ENCODE measurements at regions not wholly inside any gene's neighbourhood (a gene's known extent, or its start where the extent isn't known, plus 50 kb on each side); places are given as distances from the start of the nearest gene placed in this dataset.

- 76% methylated on average over 3 of the region's 3 CpGs for WGBS
- Histone ChIP-seq H2BK120ac (ENCODE audit: low read depth, low read length) (no peak overlapping the region), H3K9me3 (ENCODE audit: control insufficient read depth, low read length) (peaks cover 6% of the 10 kb centered on the region), H2BK12ac (ENCODE audit: low read length in 2 of 2) (no peak overlapping the region), H3K9ac (ENCODE audit: low read length) (no peak overlapping the region), H3K4me2 (ENCODE audit: low read length, poor library complexity, severe bottlenecking) (no peak overlapping the region), H2AFZ (ENCODE audit: low read depth, low read length) (no peak overlapping the region), H3K4me3 (ENCODE audit: insufficient read depth in 1 of 2, low read depth in 1 of 2, low read length in 2 of 2) (no peak overlapping the region), H2BK15ac (ENCODE audit: low read depth, poor library complexity, severe bottlenecking) (no peak overlapping the region), H3K4me1 (ENCODE audit: control insufficient read depth, insufficient read depth, low read depth, low read length) (peaks cover 6% of the 10 kb centered on the region), H3K14ac (ENCODE audit: low read length in 2 of 2) (no peak overlapping the region), H3K4ac (ENCODE audit: low read depth in 1 of 2, low read length in 2 of 2) (no peak overlapping the region), H3K36me3 (ENCODE audit: control insufficient read depth in 1 of 2, insufficient read depth in 2 of 2, low read depth in 1 of 2, low read length in 2 of 2) (no peaks in the 10 kb centered on the region), H2BK5ac (ENCODE audit: low read depth, low read length, poor library complexity, severe bottlenecking) (no peak overlapping the region), H2AK5ac (ENCODE audit: low read length, severe bottlenecking) (no peak overlapping the region), H3K27me3 (ENCODE audit: control insufficient read depth in 1 of 2, insufficient read depth in 1 of 2, low read length in 2 of 2) (no peaks in the 10 kb centered on the region), H4K91ac (ENCODE audit: low read length) (no peak overlapping the region), H3K79me1 (replicated peaks; ENCODE audit: low read length, poor library complexity, severe bottlenecking) (no peaks in the 10 kb centered on the region), H4K8ac (ENCODE audit: low read length) (no peak overlapping the region), H3K23ac (ENCODE audit: low read length in 2 of 2) (no peak overlapping the region), H3K27ac (ENCODE audit: low read length, poor library complexity, severe bottlenecking) (no peak overlapping the region), H3K18ac (ENCODE audit: low read depth in 1 of 2, low read length in 2 of 2) (no peak overlapping the region)
- DNase-seq, result no peak
Observed at GRCh38 chr18:44474067-44474411, 206.6 kb upstream of the SETBP1 start.

DNA sequence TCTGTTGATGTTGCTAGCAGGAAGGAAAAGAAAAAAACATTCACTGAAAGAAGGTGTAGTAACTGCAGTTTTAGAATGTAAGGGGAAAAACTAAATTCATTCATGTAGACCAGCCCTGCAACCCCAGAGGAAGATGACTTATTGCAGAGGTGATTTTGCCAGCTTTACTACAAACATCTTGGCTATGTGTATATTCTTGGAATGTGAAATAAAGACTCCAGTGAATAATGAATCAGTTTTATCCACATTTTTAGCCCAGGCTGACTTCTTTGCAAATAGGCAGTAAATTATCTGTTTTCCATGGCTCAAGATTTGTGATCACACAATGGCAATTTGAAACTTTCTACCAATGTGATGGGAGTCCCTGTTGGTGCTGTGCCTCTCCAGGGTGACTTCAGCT is 206.1 kb upstream of the SETBP1 start:
- no peak for DNase-seq
- Histone ChIP-seq H3K9ac (ENCODE audit: low read length) (no peak overlapping the region), H3K4me3 (ENCODE audit: insufficient read depth in 1 of 2, low read depth in 1 of 2, low read length in 2 of 2) (no peak overlapping the region), H2BK120ac (ENCODE audit: low read depth, low read length) (no peak overlapping the region), H3K36me3 (ENCODE audit: control insufficient read depth in 1 of 2, insufficient read depth in 2 of 2, low read depth in 1 of 2, low read length in 2 of 2) (no peaks in the 10 kb centered on the region), H3K27ac (ENCODE audit: low read length, poor library complexity, severe bottlenecking) (no peak overlapping the region), H3K18ac (ENCODE audit: low read depth in 1 of 2, low read length in 2 of 2) (no peak overlapping the region), H3K4ac (ENCODE audit: low read depth in 1 of 2, low read length in 2 of 2) (no peak overlapping the region), H3K27me3 (ENCODE audit: control insufficient read depth in 1 of 2, insufficient read depth in 1 of 2, low read length in 2 of 2) (no peaks in the 10 kb centered on the region), H2BK5ac (ENCODE audit: low read depth, low read length, poor library complexity, severe bottlenecking) (no peak overlapping the region), H4K91ac (ENCODE audit: low read length) (no peak overlapping the region), H2AK5ac (ENCODE audit: low read length, severe bottlenecking) (no peak overlapping the region), H3K79me1 (replicated peaks; ENCODE audit: low read length, poor library complexity, severe bottlenecking) (no peaks in the 10 kb centered on the region), H3K14ac (ENCODE audit: low read length in 2 of 2) (no peak overlapping the region), H2BK12ac (ENCODE audit: low read length in 2 of 2) (no peak overlapping the region), H3K23ac (ENCODE audit: low read length in 2 of 2) (no peak overlapping the region), H2BK15ac (ENCODE audit: low read depth, poor library complexity, severe bottlenecking) (no peak overlapping the region), H3K4me2 (ENCODE audit: low read length, poor library complexity, severe bottlenecking) (no peak overlapping the region), H3K4me1 (ENCODE audit: control insufficient read depth, insufficient read depth, low read depth, low read length) (peaks cover 6% of the 10 kb centered on the region), H3K9me3 (ENCODE audit: control insufficient read depth, low read length) (peaks cover 6% of the 10 kb centered on the region), H4K8ac (ENCODE audit: low read length) (no peak overlapping the region), H2AFZ (ENCODE audit: low read depth, low read length) (no peak overlapping the region)

DNA sequence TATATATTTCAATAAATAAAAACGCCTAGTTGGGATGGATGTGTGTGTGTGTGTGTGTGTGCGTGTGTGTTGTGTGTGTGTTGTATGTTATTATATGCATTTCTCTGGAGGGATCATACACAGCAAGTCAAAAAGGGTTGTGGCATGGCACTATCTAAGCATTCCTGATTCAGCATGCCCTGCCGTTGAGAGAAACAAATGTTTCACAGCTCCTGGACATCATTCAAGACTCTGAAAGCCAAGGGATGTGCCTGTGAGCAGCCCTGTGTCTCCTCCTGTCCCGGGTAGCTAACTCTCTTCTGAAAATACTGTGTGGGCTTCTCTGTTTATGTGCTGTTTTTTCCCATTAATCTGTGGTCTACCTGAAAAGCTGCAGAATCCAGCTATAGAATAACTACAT is 197.9 kb upstream of the SETBP1 start:
- WGBS, result 99% methylated on average over 3 of the region's 4 CpGs
- H3K4me2 ChIP-seq (ENCODE audit: low read length, poor library complexity, severe bottlenecking), result no peak overlapping the region
- no peak overlapping the region for H2AK5ac ChIP-seq (ENCODE audit: low read length, severe bottlenecking)
- no peak overlapping the region for H3K18ac ChIP-seq (ENCODE audit: low read depth in 1 of 2, low read length in 2 of 2)
- H3K4me1 ChIP-seq (ENCODE audit: control insufficient read depth, insufficient read depth, low read depth, low read length), result no peaks in the 10 kb centered on the region
- no peak overlapping the region for H3K27ac ChIP-seq (ENCODE audit: low read length, poor library complexity, severe bottlenecking)
- DNase-seq, result no peak
- no peak overlapping the region for H2BK12ac ChIP-seq (ENCODE audit: low read length in 2 of 2)
- no peak overlapping the region for H2BK15ac ChIP-seq (ENCODE audit: low read depth, poor library complexity, severe bottlenecking)
- no peak overlapping the region for H2BK5ac ChIP-seq (ENCODE audit: low read depth, low read length, poor library complexity, severe bottlenecking)
- no peaks in the 10 kb centered on the region for H3K27me3 ChIP-seq (ENCODE audit: control insufficient read depth in 1 of 2, insufficient read depth in 1 of 2, low read length in 2 of 2)
- no peak overlapping the region for H4K91ac ChIP-seq (ENCODE audit: low read length)
- no peak overlapping the region for H2BK120ac ChIP-seq (ENCODE audit: low read depth, low read length)
- no peaks in the 10 kb centered on the region for H3K36me3 ChIP-seq (ENCODE audit: control insufficient read depth in 1 of 2, insufficient read depth in 2 of 2, low read depth in 1 of 2, low read length in 2 of 2)
- no peak overlapping the region for H2AFZ ChIP-seq (ENCODE audit: low read depth, low read length)
- H3K9me3 ChIP-seq (ENCODE audit: control insufficient read depth, low read length), result peaks cover 9% of the 10 kb centered on the region
- H3K4ac ChIP-seq (ENCODE audit: low read depth in 1 of 2, low read length in 2 of 2), result no peak overlapping the region
- no peak overlapping the region for H3K4me3 ChIP-seq (ENCODE audit: insufficient read depth in 1 of 2, low read depth in 1 of 2, low read length in 2 of 2)
- no peaks in the 10 kb centered on the region for H3K79me1 ChIP-seq (replicated peaks; ENCODE audit: low read length, poor library complexity, severe bottlenecking)
- no peak overlapping the region for H4K8ac ChIP-seq (ENCODE audit: low read length)
- H3K23ac ChIP-seq (ENCODE audit: low read length in 2 of 2), result no peak overlapping the region
- H3K9ac ChIP-seq (ENCODE audit: low read length), result no peak overlapping the region
- H3K14ac ChIP-seq (ENCODE audit: low read length in 2 of 2), result no peak overlapping the region

- H3K23ac ChIP-seq (ENCODE audit: low read length in 2 of 2), result no peak overlapping the region
- H3K14ac ChIP-seq (ENCODE audit: low read length in 2 of 2), result no peak overlapping the region
- no peaks in the 10 kb centered on the region for H3K9me3 ChIP-seq (ENCODE audit: control insufficient read depth, low read length)
- no peak overlapping the region for H3K9ac ChIP-seq (ENCODE audit: low read length)
- no peak overlapping the region for H3K27ac ChIP-seq (ENCODE audit: low read length, poor library complexity, severe bottlenecking)
- H4K91ac ChIP-seq (ENCODE audit: low read length), result no peak overlapping the region
- H2AFZ ChIP-seq (ENCODE audit: low read depth, low read length), result no peak overlapping the region
- no peaks in the 10 kb centered on the region for H3K27me3 ChIP-seq (ENCODE audit: control insufficient read depth in 1 of 2, insufficient read depth in 1 of 2, low read length in 2 of 2)
- no peak overlapping the region for H2AK5ac ChIP-seq (ENCODE audit: low read length, severe bottlenecking)
- no peaks in the 10 kb centered on the region for H3K4me1 ChIP-seq (ENCODE audit: control insufficient read depth, insufficient read depth, low read depth, low read length)
- H3K36me3 ChIP-seq (ENCODE audit: control insufficient read depth in 1 of 2, insufficient read depth in 2 of 2, low read depth in 1 of 2, low read length in 2 of 2), result no peaks in the 10 kb centered on the region
- H2BK15ac ChIP-seq (ENCODE audit: low read depth, poor library complexity, severe bottlenecking), result no peak overlapping the region
- WGBS, result 94% methylated on average over 5 of the region's 5 CpGs
- no peak for DNase-seq
- no peak overlapping the region for H2BK12ac ChIP-seq (ENCODE audit: low read length in 2 of 2)
- H2BK5ac ChIP-seq (ENCODE audit: low read depth, low read length, poor library complexity, severe bottlenecking), result no peak overlapping the region
- no peak overlapping the region for H3K18ac ChIP-seq (ENCODE audit: low read depth in 1 of 2, low read length in 2 of 2)
- no peaks in the 10 kb centered on the region for H3K79me1 ChIP-seq (replicated peaks; ENCODE audit: low read length, poor library complexity, severe bottlenecking)
- H3K4ac ChIP-seq (ENCODE audit: low read depth in 1 of 2, low read length in 2 of 2), result no peak overlapping the region
- no peak overlapping the region for H4K8ac ChIP-seq (ENCODE audit: low read length)
- H3K4me2 ChIP-seq (ENCODE audit: low read length, poor library complexity, severe bottlenecking), result no peak overlapping the region
- H3K4me3 ChIP-seq (ENCODE audit: insufficient read depth in 1 of 2, low read depth in 1 of 2, low read length in 2 of 2), result no peak overlapping the region
- H2BK120ac ChIP-seq (ENCODE audit: low read depth, low read length), result no peak overlapping the region
Observed at GRCh38 chr18:44495151-44495550, 185.5 kb upstream of the SETBP1 start.
